ENCODE measurements at regions not wholly inside any gene's neighbourhood (a gene's known extent, or its start where the extent isn't known, plus 50 kb on each side); places are given as distances from the start of the nearest gene placed in this dataset.

DNA sequence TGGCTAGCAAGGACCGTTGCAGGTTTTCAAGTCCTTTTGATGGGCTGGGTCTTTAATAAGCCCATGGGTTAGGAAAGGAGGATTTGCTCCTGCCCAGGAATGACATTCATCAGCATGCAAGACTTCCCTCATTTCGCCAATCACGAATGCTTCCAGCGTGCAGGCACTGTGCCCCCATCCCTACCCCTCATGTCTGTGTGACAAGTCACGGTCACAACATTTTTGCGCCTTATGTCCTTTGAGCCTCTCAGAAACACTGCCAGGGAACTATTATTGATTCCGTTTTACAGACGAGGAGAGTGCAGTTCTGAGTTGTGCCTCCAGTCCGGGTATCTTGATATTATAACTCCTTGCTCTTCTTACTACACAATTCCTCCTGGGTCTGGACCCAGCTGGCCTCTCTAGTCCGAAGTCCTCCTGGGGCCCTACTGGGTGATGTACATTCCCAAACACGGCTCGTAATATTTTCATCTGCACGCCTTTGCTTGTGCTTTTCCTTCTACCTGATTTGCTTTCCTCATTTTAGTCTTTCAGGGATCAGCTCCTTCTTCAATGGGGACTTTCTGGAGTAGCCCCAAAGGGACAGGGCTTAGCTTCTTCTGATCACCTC lies 101.8 kb upstream of the MYCN start:
- no peaks in the 10 kb centered on the region for H3K36me3 ChIP-seq
- H3K4me3 ChIP-seq = no peak overlapping the region
- H3K4me1 ChIP-seq = no peaks in the 10 kb centered on the region
- TF ChIP-seq, protein P1, sequence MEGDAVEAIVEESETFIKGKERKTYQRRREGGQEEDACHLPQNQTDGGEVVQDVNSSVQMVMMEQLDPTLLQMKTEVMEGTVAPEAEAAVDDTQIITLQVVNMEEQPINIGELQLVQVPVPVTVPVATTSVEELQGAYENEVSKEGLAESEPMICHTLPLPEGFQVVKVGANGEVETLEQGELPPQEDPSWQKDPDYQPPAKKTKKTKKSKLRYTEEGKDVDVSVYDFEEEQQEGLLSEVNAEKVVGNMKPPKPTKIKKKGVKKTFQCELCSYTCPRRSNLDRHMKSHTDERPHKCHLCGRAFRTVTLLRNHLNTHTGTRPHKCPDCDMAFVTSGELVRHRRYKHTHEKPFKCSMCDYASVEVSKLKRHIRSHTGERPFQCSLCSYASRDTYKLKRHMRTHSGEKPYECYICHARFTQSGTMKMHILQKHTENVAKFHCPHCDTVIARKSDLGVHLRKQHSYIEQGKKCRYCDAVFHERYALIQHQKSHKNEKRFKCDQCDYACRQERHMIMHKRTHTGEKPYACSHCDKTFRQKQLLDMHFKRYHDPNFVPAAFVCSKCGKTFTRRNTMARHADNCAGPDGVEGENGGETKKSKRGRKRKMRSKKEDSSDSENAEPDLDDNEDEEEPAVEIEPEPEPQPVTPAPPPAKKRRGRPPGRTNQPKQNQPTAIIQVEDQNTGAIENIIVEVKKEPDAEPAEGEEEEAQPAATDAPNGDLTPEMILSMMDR (IDR thresholded peaks at IDR 0.05) = no peak
- no peak for TF ChIP-seq POLR2A (IDR thresholded peaks at IDR 0.05)
- H3K27ac ChIP-seq = no peak overlapping the region
- no peaks in the 10 kb centered on the region for H3K27me3 ChIP-seq
- H3K9me3 ChIP-seq = no peaks in the 10 kb centered on the region
- no peak for DNase-seq

DNA sequence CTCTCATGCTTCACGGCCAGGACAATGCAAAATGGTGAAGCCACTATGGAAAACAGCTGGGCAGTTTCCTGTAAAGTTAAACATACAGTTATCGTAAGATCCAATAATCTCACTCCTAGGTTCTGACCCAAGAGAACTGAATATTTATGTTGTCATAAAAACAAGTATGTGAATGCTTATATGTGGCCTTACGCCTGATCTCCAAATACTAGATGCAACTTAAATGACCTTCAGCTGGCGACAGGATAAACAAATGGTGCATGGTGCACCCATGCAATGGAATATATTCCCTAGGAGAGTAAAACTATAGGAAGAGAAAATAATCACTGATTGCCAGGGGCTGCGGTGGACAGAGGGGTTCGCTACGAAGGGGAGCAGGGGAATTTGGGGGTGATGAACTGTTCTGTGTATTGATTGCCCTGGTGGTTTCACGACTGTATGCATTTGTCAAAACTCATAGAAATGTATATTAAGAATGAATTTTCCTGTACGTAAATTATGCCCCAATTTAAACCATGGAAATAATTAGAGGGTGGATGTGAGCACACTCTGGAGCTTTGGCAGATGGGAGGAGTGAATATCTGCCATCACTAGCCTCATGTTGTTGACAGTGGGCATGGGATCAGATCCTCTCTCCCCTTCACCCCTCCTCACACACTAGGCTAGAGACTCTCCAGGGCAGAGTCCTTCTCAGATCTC lies 100.8 kb upstream of the MYCN start:
- H3K27ac ChIP-seq = no peak overlapping the region
- TF ChIP-seq, protein P1 (IDR thresholded peaks at IDR 0.05) = no peak
- TF ChIP-seq POLR2A (IDR thresholded peaks at IDR 0.05) = no peak
- H3K36me3 ChIP-seq = no peaks in the 10 kb centered on the region
- H3K4me1 ChIP-seq = no peaks in the 10 kb centered on the region
- DNase-seq = no peak
- H3K4me3 ChIP-seq = no peak overlapping the region
- no peaks in the 10 kb centered on the region for H3K27me3 ChIP-seq
- no peaks in the 10 kb centered on the region for H3K9me3 ChIP-seq

DNA sequence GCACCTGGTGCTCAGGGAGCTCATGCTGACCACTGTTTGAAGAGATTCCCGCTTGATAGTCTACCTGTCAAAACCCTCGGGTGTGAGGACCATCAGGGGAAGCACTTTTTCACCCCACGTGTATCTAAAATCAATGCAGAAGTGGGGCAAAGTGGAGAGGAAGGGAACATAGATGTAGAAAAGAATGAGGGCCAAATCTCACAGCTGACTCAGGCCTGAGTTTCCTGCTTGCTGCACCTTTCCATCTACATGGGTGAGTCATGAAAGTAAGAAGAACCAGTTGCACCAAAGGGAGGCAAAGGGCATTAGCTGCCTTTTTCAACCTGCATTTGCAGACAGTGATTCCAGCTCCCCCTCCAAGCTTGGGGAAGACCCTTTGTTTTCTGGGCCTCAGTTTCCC lies 100.2 kb upstream of the MYCN start:
- H3K4me1 ChIP-seq = no peaks in the 10 kb centered on the region

DNA sequence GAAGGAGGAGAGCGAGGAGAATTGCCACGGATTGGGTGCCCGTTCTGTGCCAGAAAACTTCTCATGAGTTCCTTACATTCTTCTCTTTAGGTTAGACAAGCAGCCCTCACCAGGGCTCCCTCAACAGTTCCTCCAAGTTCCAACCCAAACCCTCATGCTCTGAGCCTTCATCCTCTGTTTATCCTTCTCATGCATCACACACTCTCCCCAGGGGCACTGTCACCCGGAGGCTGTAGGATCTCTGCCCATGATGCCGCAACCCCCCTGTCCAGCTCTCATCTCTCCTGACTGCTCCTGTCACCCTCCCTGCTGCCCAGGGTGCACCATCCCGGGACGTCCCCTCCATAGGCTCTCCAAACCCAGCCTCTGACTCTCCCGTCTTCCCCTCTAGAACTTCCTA lies 99.4 kb upstream of the MYCN start:
- Histone ChIP-seq H3K4me1 (no peaks in the 10 kb centered on the region), H3K27me3 (no peaks in the 10 kb centered on the region), H3K4me3 (no peak overlapping the region), H3K27ac (no peak overlapping the region), H3K36me3 (no peaks in the 10 kb centered on the region), H3K9me3 (no peaks in the 10 kb centered on the region)
- no peak for TF ChIP-seq POLR2A (IDR thresholded peaks at IDR 0.05)
- TF ChIP-seq, protein P1 (IDR thresholded peaks at IDR 0.05) = no peak
- DNase-seq = no peak

More for the DNA sequence above, 100.2 kb upstream of the MYCN start:
- no peaks in the 10 kb centered on the region for H3K36me3 ChIP-seq
- no peak overlapping the region for H3K27ac ChIP-seq
- DNase-seq = no peak
- TF ChIP-seq POLR2A (IDR thresholded peaks at IDR 0.05) = no peak
- TF ChIP-seq, protein P1 (IDR thresholded peaks at IDR 0.05) = no peak
- no peaks in the 10 kb centered on the region for H3K9me3 ChIP-seq
- no peak overlapping the region for H3K4me3 ChIP-seq
- H3K27me3 ChIP-seq = no peaks in the 10 kb centered on the region

DNA sequence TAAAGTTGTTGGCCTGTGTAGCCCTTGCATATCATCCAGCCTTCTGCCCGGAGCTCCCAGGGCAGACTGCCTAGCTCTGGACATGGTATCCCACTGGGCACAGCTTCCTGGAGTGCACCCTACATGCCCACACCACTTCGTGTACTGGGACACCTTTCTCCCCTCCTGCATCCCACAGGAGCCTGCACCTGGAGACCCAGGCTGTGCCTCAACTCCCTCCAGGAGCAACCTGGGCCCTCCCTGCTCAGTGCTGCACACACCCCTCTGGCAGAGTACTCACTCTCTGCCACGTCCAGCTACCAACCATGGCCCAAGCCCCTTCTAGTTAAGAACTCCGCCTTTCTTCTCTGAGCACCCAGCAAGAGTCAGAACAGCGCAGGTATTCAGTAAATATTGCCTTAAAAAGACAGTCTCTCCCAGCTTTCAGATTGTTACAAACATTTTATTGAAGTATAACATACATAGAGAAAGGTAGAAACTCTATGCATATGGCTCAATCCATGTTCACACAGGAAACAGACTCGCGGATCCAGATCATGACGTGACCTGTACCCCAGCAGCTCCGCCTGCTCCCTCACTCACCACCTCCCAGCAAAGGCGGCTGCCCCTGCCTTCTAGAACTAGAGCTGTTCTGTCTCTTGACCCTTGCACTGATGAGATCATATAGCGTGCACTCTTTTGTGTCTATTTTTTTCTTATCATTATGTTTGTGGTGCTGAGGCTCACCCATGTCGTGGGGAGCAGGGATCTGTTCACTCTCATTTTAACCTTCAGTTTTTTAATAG lies 98.4 kb upstream of the MYCN start:
- no peak for DNase-seq
- Histone ChIP-seq H3K9me3 (no peaks in the 10 kb centered on the region), H3K4me3 (no peak overlapping the region), H3K4me1 (no peaks in the 10 kb centered on the region), H3K27me3 (no peaks in the 10 kb centered on the region), H3K36me3 (no peaks in the 10 kb centered on the region), H3K27ac (no peak overlapping the region)
- TF ChIP-seq, protein P1 (IDR thresholded peaks at IDR 0.05) = no peak
- no peak for TF ChIP-seq POLR2A (IDR thresholded peaks at IDR 0.05)

Measured in Peyer's patch (tissue), 4 donors.